ENCODE measurements at regions not wholly inside any gene's neighbourhood (a gene's known extent, or its start where the extent isn't known, plus 50 kb on each side); places are given as distances from the start of the nearest gene placed in this dataset.
"Not testable (repeated sequence)": the region's sequence is repeated elsewhere in the genome, so short reads cannot be mapped to it uniquely, and the experiment has no call there.

GRCh38 chr3:66822186-66823008 is 175.7 kb upstream of the KBTBD8 start:
- Mint-ChIP-seq H3K4me1 (no peaks in the 10 kb centered on the region), H3K4me3 (no peak overlapping the region), H3K36me3 (no peaks in the 10 kb centered on the region), H3K27ac (no peak overlapping the region), H3K27me3 (peaks cover 2 to 8% (median 3%) of the 10 kb centered on the region in 5 donors), H3K9me3 (no peaks in the 10 kb centered on the region)
- peak; percentile 67 to 68 for ATAC-seq
- POLR2A ChIA-PET, result no interaction called here
- DNase-seq, result peak; percentile 19 to 74 (median 50)

GRCh38 chr3:66823009-66823397 is 175.1 kb upstream of the KBTBD8 start:
- Mint-ChIP-seq H3K4me3 (no peak overlapping the region), H3K9me3 (no peaks in the 10 kb centered on the region), H3K27ac (no peak overlapping the region), H3K36me3 (no peaks in the 10 kb centered on the region), H3K27me3 (peaks cover 2 to 14% (median 4%) of the 10 kb centered on the region in 5 donors), H3K4me1 (no peaks in the 10 kb centered on the region)
- DNase-seq (no peak), ATAC-seq (no peak)
- POLR2A ChIA-PET, result no interaction called here

GRCh38 chr3:66823532-66823931 is 174.6 kb upstream of the KBTBD8 start:
- DNase-seq, result no peak
- POLR2A ChIA-PET, result no interaction called here
- H3K27ac Mint-ChIP-seq, result no peak overlapping the region
- no peaks in the 10 kb centered on the region for H3K9me3 Mint-ChIP-seq
- no peaks in the 10 kb centered on the region for H3K4me1 Mint-ChIP-seq
- ATAC-seq, result no peak
- H3K36me3 Mint-ChIP-seq, result no peaks in the 10 kb centered on the region
- no peak overlapping the region for H3K4me3 Mint-ChIP-seq
- H3K27me3 Mint-ChIP-seq, result peaks cover 2 to 14% (median 4%) of the 10 kb centered on the region in 5 donors

- H3K36me3 Mint-ChIP-seq, result no peaks in the 10 kb centered on the region
- POLR2A ChIA-PET, result no interaction called here
- no peak overlapping the region for H3K4me3 Mint-ChIP-seq
- DNase-seq, result no peak
- no peaks in the 10 kb centered on the region for H3K4me1 Mint-ChIP-seq
- no peak for ATAC-seq
- H3K9me3 Mint-ChIP-seq, result no peaks in the 10 kb centered on the region
- peaks cover 1 to 14% (median 3%) of the 10 kb centered on the region in 5 donors for H3K27me3 Mint-ChIP-seq
- H3K27ac Mint-ChIP-seq, result no peak overlapping the region
These were observed 172.7 kb upstream of the KBTBD8 start for GRCh38 chr3:66825375-66825774.

- Mint-ChIP-seq H3K4me1 (no peaks in the 10 kb centered on the region), H3K4me3 (no peak overlapping the region), H3K27me3 (peaks cover 1 to 14% (median 3%) of the 10 kb centered on the region in 5 donors), H3K9me3 (no peaks in the 10 kb centered on the region), H3K27ac (no peak overlapping the region), H3K36me3 (no peaks in the 10 kb centered on the region)
- DNase-seq (no peak), ATAC-seq (no peak)
- POLR2A ChIA-PET, result no interaction called here
These were observed 170.4 kb upstream of the KBTBD8 start for GRCh38 chr3:66827726-66828125.

- Mint-ChIP-seq H3K36me3 (no peaks in the 10 kb centered on the region), H3K4me1 (no peaks in the 10 kb centered on the region), H3K9me3 (no peaks in the 10 kb centered on the region), H3K27ac (no peak overlapping the region), H3K4me3 (no peak overlapping the region), H3K27me3 (peaks cover 1 to 17% (median 5%) of the 10 kb centered on the region in 5 donors)
- DNase-seq (no peak), ATAC-seq (no peak)
- POLR2A ChIA-PET, result no interaction called here
These were observed 169.8 kb upstream of the KBTBD8 start for GRCh38 chr3:66828303-66828702.

- no peak overlapping the region for H3K27ac Mint-ChIP-seq
- no peaks in the 10 kb centered on the region for H3K4me1 Mint-ChIP-seq
- peaks cover 1 to 16% (median 7%) of the 10 kb centered on the region in 5 donors for H3K27me3 Mint-ChIP-seq
- DNase-seq, result no peak
- no peak overlapping the region for H3K4me3 Mint-ChIP-seq
- POLR2A ChIA-PET, result no interaction called here
- no peaks in the 10 kb centered on the region for H3K36me3 Mint-ChIP-seq
- H3K9me3 Mint-ChIP-seq, result no peaks in the 10 kb centered on the region
- ATAC-seq, result no peak
These were observed 167.8 kb upstream of the KBTBD8 start for GRCh38 chr3:66830301-66830700.

- H3K9me3 Mint-ChIP-seq, result no peaks in the 10 kb centered on the region
- no peak overlapping the region for H3K27ac Mint-ChIP-seq
- peaks cover 3 to 21% (median 14%) of the 10 kb centered on the region in 5 donors for H3K27me3 Mint-ChIP-seq
- no peak overlapping the region for H3K4me3 Mint-ChIP-seq
- H3K36me3 Mint-ChIP-seq, result no peaks in the 10 kb centered on the region
- ATAC-seq (no peak), DNase-seq (no peak)
- no peaks in the 10 kb centered on the region for H3K4me1 Mint-ChIP-seq
- POLR2A ChIA-PET, result no interaction called here
These were observed 166.2 kb upstream of the KBTBD8 start for GRCh38 chr3:66831931-66832330.

GRCh38 chr3:66836363-66837152 is 161.5 kb upstream of the KBTBD8 start:
- H3K4me1 Mint-ChIP-seq, result no peaks in the 10 kb centered on the region
- no peaks in the 10 kb centered on the region for H3K9me3 Mint-ChIP-seq
- POLR2A ChIA-PET, result no interaction called here

GRCh38 chr3:66838704-66839103 is 159.4 kb upstream of the KBTBD8 start:
- POLR2A ChIA-PET, result no interaction called here
- H3K27me3 Mint-ChIP-seq, result peaks cover 0 to 12% (median 5%) of the 10 kb centered on the region in 5 donors
- DNase-seq (no peak), ATAC-seq (no peak)
- no peaks in the 10 kb centered on the region for H3K4me1 Mint-ChIP-seq
- peaks cover 0 to 3% (median 0%) of the 10 kb centered on the region in 9 donors for H3K9me3 Mint-ChIP-seq
- peak overlapping the region in 1 of 10 donors; percentile 37 for H3K27ac Mint-ChIP-seq
- no peaks in the 10 kb centered on the region for H3K36me3 Mint-ChIP-seq
- no peak overlapping the region for H3K4me3 Mint-ChIP-seq

More at GRCh38 chr3:66836363-66837152, 161.5 kb upstream of the KBTBD8 start:
- Mint-ChIP-seq H3K4me3 (no peak overlapping the region), H3K27ac (no peak overlapping the region), H3K27me3 (peaks cover 0 to 14% (median 11%) of the 10 kb centered on the region in 5 donors), H3K36me3 (no peaks in the 10 kb centered on the region)
- no peak for DNase-seq
- ATAC-seq, result no peak

- Mint-ChIP-seq H3K27me3 (peaks cover 0 to 10% (median 7%) of the 10 kb centered on the region in 5 donors), H3K4me1 (no peaks in the 10 kb centered on the region), H3K27ac (no peak overlapping the region), H3K36me3 (peaks cover 0 to 5% (median 0%) of the 10 kb centered on the region in 3 donors), H3K9me3 (peaks cover 0 to 9% (median 0%) of the 10 kb centered on the region in 9 donors), H3K4me3 (no peak overlapping the region)
- ATAC-seq (no peak), DNase-seq (no peak)
- POLR2A ChIA-PET, result no interaction called here
These were observed 158.6 kb upstream of the KBTBD8 start for GRCh38 chr3:66839508-66839907.

GRCh38 chr3:66842761-66843464 is 155.2 kb upstream of the KBTBD8 start:
- H3K4me1 Mint-ChIP-seq, result not testable (repeated sequence)

More at GRCh38 chr3:66842761-66843464, 155.2 kb upstream of the KBTBD8 start:
- H3K4me3 Mint-ChIP-seq, POLR2A ChIA-PET, ATAC-seq, DNase-seq, H3K27ac Mint-ChIP-seq, H3K27me3 Mint-ChIP-seq, H3K36me3 Mint-ChIP-seq: not testable (repeated sequence)
- H3K9me3 Mint-ChIP-seq, result peaks cover 0 to 33% (median 9%) of the 10 kb centered on the region in 9 donors
